ENCODE measurements at regions not wholly inside any gene's neighbourhood (a gene's known extent, or its start where the extent isn't known, plus 50 kb on each side); places are given as distances from the start of the nearest gene placed in this dataset.

- H3K9me3 Mint-ChIP-seq = peaks cover 0 to 4% (median 0%) of the 10 kb centered on the region in 7 donors
Measured at GRCh38 chr5:174229514-174230370, 184.2 kb downstream of the NSG2 start.

GRCh38 chr5:174231956-174232487 is 186.5 kb downstream of the NSG2 start:
- Mint-ChIP-seq H3K4me3 (no peak overlapping the region), H3K4me1 (no peaks in the 10 kb centered on the region), H3K9me3 (peaks cover 0 to 6% (median 0%) of the 10 kb centered on the region in 7 donors), H3K36me3 (no peaks in the 10 kb centered on the region), H3K27ac (no peak overlapping the region), H3K27me3 (peaks cover 0 to 12% (median 6%) of the 10 kb centered on the region in 3 donors)
- no peak for ATAC-seq (ENCODE audit: low read depth in 2 of 2)
- no peak for DNase-seq

More at GRCh38 chr5:174229514-174230370, 184.2 kb downstream of the NSG2 start:
- no peak overlapping the region for H3K4me3 Mint-ChIP-seq
- ATAC-seq (ENCODE audit: low read depth in 2 of 2) (no peak), DNase-seq (no peak)
- H3K4me1 Mint-ChIP-seq = no peaks in the 10 kb centered on the region
- no peaks in the 10 kb centered on the region for H3K36me3 Mint-ChIP-seq
- no peak overlapping the region for H3K27ac Mint-ChIP-seq
- peaks cover 6 to 21% (median 9%) of the 10 kb centered on the region in 3 donors for H3K27me3 Mint-ChIP-seq

GRCh38 chr5:174234388-174234787 is 188.9 kb downstream of the NSG2 start:
- no peak overlapping the region for H3K4me3 Mint-ChIP-seq
- peaks cover 8 to 12% (median 10%) of the 10 kb centered on the region in 3 donors for H3K27me3 Mint-ChIP-seq
- H3K36me3 Mint-ChIP-seq = peaks cover 0 to 5% of the 10 kb centered on the region in 2 donors
- DNase-seq = no peak
- H3K27ac Mint-ChIP-seq = no peak overlapping the region
- H3K9me3 Mint-ChIP-seq = peaks cover 2 to 7% (median 5%) of the 10 kb centered on the region in 7 donors
- H3K4me1 Mint-ChIP-seq = no peaks in the 10 kb centered on the region
- no peak for ATAC-seq (ENCODE audit: low read depth in 2 of 2)

GRCh38 chr5:174235221-174236011 is 189.9 kb downstream of the NSG2 start:
- no peak for ATAC-seq (ENCODE audit: low read depth in 2 of 2)

GRCh38 chr5:174236070-174236469 is 190.6 kb downstream of the NSG2 start:
- Mint-ChIP-seq H3K36me3 (peaks cover 0 to 11% of the 10 kb centered on the region in 2 donors), H3K4me1 (no peaks in the 10 kb centered on the region), H3K4me3 (no peak overlapping the region), H3K9me3 (peaks cover 0 to 19% (median 9%) of the 10 kb centered on the region in 7 donors), H3K27ac (no peak overlapping the region), H3K27me3 (peaks cover 12 to 15% (median 14%) of the 10 kb centered on the region in 3 donors)
- DNase-seq (no peak), ATAC-seq (ENCODE audit: low read depth in 2 of 2) (no peak)

More at GRCh38 chr5:174235221-174236011, 189.9 kb downstream of the NSG2 start:
- H3K4me3 Mint-ChIP-seq = no peak overlapping the region
- H3K9me3 Mint-ChIP-seq = peaks cover 0 to 17% (median 9%) of the 10 kb centered on the region in 7 donors
- DNase-seq = no peak
- H3K27me3 Mint-ChIP-seq = peaks cover 12 to 15% (median 14%) of the 10 kb centered on the region in 3 donors
- no peaks in the 10 kb centered on the region for H3K4me1 Mint-ChIP-seq
- H3K36me3 Mint-ChIP-seq = peaks cover 0 to 11% of the 10 kb centered on the region in 2 donors
- H3K27ac Mint-ChIP-seq = no peak overlapping the region

- Mint-ChIP-seq H3K4me3 (no peak overlapping the region), H3K27me3 (peaks cover 0 to 14% (median 9%) of the 10 kb centered on the region in 3 donors), H3K36me3 (peaks cover 0 to 11% of the 10 kb centered on the region in 2 donors), H3K4me1 (no peaks in the 10 kb centered on the region), H3K27ac (no peak overlapping the region), H3K9me3 (peaks cover 0 to 33% (median 12%) of the 10 kb centered on the region in 7 donors)
- ATAC-seq (ENCODE audit: low read depth in 2 of 2) (no peak), DNase-seq (no peak)
Measured at GRCh38 chr5:174239718-174240117, 194.2 kb downstream of the NSG2 start.

- Mint-ChIP-seq H3K27ac (no peak overlapping the region), H3K27me3 (peaks cover 0 to 14% (median 9%) of the 10 kb centered on the region in 3 donors), H3K9me3 (peaks cover 0 to 46% (median 10%) of the 10 kb centered on the region in 7 donors), H3K4me3 (no peak overlapping the region), H3K36me3 (peaks cover 0 to 11% of the 10 kb centered on the region in 2 donors), H3K4me1 (no peaks in the 10 kb centered on the region)
- DNase-seq = no peak
- ATAC-seq (ENCODE audit: low read depth in 2 of 2) = no peak
Measured at GRCh38 chr5:174242573-174242972, 197.1 kb downstream of the NSG2 start.

GRCh38 chr5:174243904-174244303 is 198.4 kb downstream of the NSG2 start:
- H3K4me1 Mint-ChIP-seq = no peaks in the 10 kb centered on the region
- peaks cover 0 to 10% of the 10 kb centered on the region in 2 donors for H3K36me3 Mint-ChIP-seq
- ATAC-seq (ENCODE audit: low read depth in 2 of 2) (no peak), DNase-seq (no peak)
- H3K27me3 Mint-ChIP-seq = peaks cover 0 to 10% (median 9%) of the 10 kb centered on the region in 3 donors
- no peak overlapping the region for H3K27ac Mint-ChIP-seq
- H3K9me3 Mint-ChIP-seq = peaks cover 5 to 45% (median 10%) of the 10 kb centered on the region in 7 donors
- no peak overlapping the region for H3K4me3 Mint-ChIP-seq

GRCh38 chr5:174245516-174246075 is 200.1 kb downstream of the NSG2 start:
- DNase-seq (no peak), ATAC-seq (ENCODE audit: low read depth in 2 of 2) (no peak)
- H3K9me3 Mint-ChIP-seq = peaks cover 0 to 29% (median 7%) of the 10 kb centered on the region in 7 donors
- H3K27me3 Mint-ChIP-seq = peaks cover 0 to 5% (median 0%) of the 10 kb centered on the region in 3 donors
- H3K27ac Mint-ChIP-seq = no peak overlapping the region
- no peaks in the 10 kb centered on the region for H3K36me3 Mint-ChIP-seq
- no peaks in the 10 kb centered on the region for H3K4me1 Mint-ChIP-seq
- H3K4me3 Mint-ChIP-seq = no peak overlapping the region

- Mint-ChIP-seq H3K4me1 (no peaks in the 10 kb centered on the region), H3K27me3 (peaks cover 0 to 10% (median 0%) of the 10 kb centered on the region in 3 donors), H3K9me3 (peaks cover 0 to 29% (median 7%) of the 10 kb centered on the region in 7 donors), H3K36me3 (no peaks in the 10 kb centered on the region), H3K4me3 (no peak overlapping the region), H3K27ac (no peak overlapping the region)
- ATAC-seq (ENCODE audit: low read depth in 2 of 2) (no peak), DNase-seq (no peak)
Measured at GRCh38 chr5:174246743-174247142, 201.2 kb downstream of the NSG2 start.

- Mint-ChIP-seq H3K4me1 (no peaks in the 10 kb centered on the region), H3K36me3 (no peaks in the 10 kb centered on the region), H3K27me3 (peaks cover 0 to 10% (median 0%) of the 10 kb centered on the region in 3 donors), H3K27ac (no peak overlapping the region), H3K9me3 (peaks cover 0 to 29% (median 7%) of the 10 kb centered on the region in 7 donors), H3K4me3 (no peak overlapping the region)
- DNase-seq = no peak
- no peak for ATAC-seq (ENCODE audit: low read depth in 2 of 2)
Measured at GRCh38 chr5:174247301-174247700, 201.8 kb downstream of the NSG2 start.

- Mint-ChIP-seq H3K27ac (no peak overlapping the region), H3K27me3 (peaks cover 0 to 16% (median 0%) of the 10 kb centered on the region in 3 donors), H3K9me3 (peaks cover 0 to 7% (median 5%) of the 10 kb centered on the region in 7 donors), H3K4me1 (no peaks in the 10 kb centered on the region), H3K4me3 (no peak overlapping the region), H3K36me3 (no peaks in the 10 kb centered on the region)
- no peak for ATAC-seq (ENCODE audit: low read depth in 2 of 2)
- no peak for DNase-seq
Measured at GRCh38 chr5:174251305-174252000, 205.9 kb downstream of the NSG2 start.

All from naive B cell (primary cell).